GM12873 (cell line): ENCODE measurements at regions not wholly inside any gene's neighbourhood (a gene's known extent, or its start where the extent isn't known, plus 50 kb on each side); places are given as distances from the start of the nearest gene placed in this dataset.

Source experiments
- CTCF ChIP-seq: IDR thresholded peaks from 2 replicates; pipeline ENCODE4 v1.5.1; 2012; ENCODE audit warnings: low read depth, mild to moderate bottlenecking, moderate library complexity, low read length, control low read depth; ENCODE audit not compliant: insufficient read depth; ENCODE audit errors: missing control alignments

GRCh38 chr3:145815707-145816413 is 345.1 kb downstream of the PLOD2 start:
- TF ChIP-seq CTCF, result no peak

GRCh38 chr3:145817870-145818483 is 343.0 kb downstream of the PLOD2 start:
- TF ChIP-seq CTCF, result no peak

- TF ChIP-seq CTCF, result no peak
Measured at GRCh38 chr3:145820170-145820569, 340.8 kb downstream of the PLOD2 start.

GRCh38 chr3:145842294-145842902 is 318.6 kb downstream of the PLOD2 start:
- no peak for TF ChIP-seq CTCF

- TF ChIP-seq CTCF, result no peak
Measured at GRCh38 chr3:145843561-145843960, 317.4 kb downstream of the PLOD2 start.

GRCh38 chr3:145849115-145849514 is 311.9 kb downstream of the PLOD2 start:
- TF ChIP-seq CTCF, result no peak

- TF ChIP-seq CTCF, result no peak
Measured at GRCh38 chr3:145854499-145854898, 306.5 kb downstream of the PLOD2 start.
